Heart left ventricle (tissue), 13 donors: ENCODE measurements at regions not wholly inside any gene's neighbourhood (a gene's known extent, or its start where the extent isn't known, plus 50 kb on each side); places are given as distances from the start of the nearest gene placed in this dataset.

Source experiments
- POLR2A ChIP-seq, 2 donors: fragments of 450-650 bp; IDR thresholded peaks; one replicate each; pipeline ENCODE4 v1.6.1; 2017; ENCODE audit warnings: antibody characterized with exemption in 2 of 2, mild to moderate bottlenecking in 2 of 2, moderate library complexity in 2 of 2
- TF ChIP-seq, protein P1 (sequence below), 12 donors: fragments of 200-600 bp; sonication (generic) in 4 of 12; IDR thresholded peaks; one replicate each; pipeline versions ENCODE4 v1.5.0 to v1.8.0; 2018 to 2022; ENCODE audit warnings: antibody characterized with exemption in 12 of 12, mild to moderate bottlenecking in 5 of 12
- donor health status: ischemic (EF 13 %, LVEDD 7.1; RV severe dilation, severe dysfunction).
- donor health status: DM: no; HTN: yes; CAD: no.
- donor health status: DM: no; HTN: no; CAD: no.
- donor health status: ischemic (EF 25% LVEDD 6.9; RV normal size, moderate dysfunction).
- donor health status: ischemic (EF 25% LVEDD 5.7; RV mildly dilated, moderate dysfunction).
- donor health status: ischemic (EF 35%, LVEDD 5.7; RV mildly dilated, moderate dysfunction).
- donor health status: nonischemic (EF 11% LVEDD 7.7; RV severe dilation, severe dysfunction).
- donor health status: DM: yes; HTN: yes; CAD: no.
- donor health status: PGD.
- donor health status: ischemic (EF 29% LVEDD 5.4; RV normal size, mild dysfunction).
- donor health status: nonischemic (EF 23%, LVEDD 6.1; RV moderate dilation, normal function).

GRCh38 chr9:124188331-124189110 is 69.2 kb upstream of the NEK6 start:
- TF ChIP-seq, protein P1, sequence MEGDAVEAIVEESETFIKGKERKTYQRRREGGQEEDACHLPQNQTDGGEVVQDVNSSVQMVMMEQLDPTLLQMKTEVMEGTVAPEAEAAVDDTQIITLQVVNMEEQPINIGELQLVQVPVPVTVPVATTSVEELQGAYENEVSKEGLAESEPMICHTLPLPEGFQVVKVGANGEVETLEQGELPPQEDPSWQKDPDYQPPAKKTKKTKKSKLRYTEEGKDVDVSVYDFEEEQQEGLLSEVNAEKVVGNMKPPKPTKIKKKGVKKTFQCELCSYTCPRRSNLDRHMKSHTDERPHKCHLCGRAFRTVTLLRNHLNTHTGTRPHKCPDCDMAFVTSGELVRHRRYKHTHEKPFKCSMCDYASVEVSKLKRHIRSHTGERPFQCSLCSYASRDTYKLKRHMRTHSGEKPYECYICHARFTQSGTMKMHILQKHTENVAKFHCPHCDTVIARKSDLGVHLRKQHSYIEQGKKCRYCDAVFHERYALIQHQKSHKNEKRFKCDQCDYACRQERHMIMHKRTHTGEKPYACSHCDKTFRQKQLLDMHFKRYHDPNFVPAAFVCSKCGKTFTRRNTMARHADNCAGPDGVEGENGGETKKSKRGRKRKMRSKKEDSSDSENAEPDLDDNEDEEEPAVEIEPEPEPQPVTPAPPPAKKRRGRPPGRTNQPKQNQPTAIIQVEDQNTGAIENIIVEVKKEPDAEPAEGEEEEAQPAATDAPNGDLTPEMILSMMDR (IDR thresholded peaks at IDR 0.05): no peak
- TF ChIP-seq POLR2A (IDR thresholded peaks at IDR 0.05): no peak
